MM.1S (cell line): ENCODE measurements at regions not wholly inside any gene's neighbourhood (a gene's known extent, or its start where the extent isn't known, plus 50 kb on each side); places are given as distances from the start of the nearest gene placed in this dataset.
"Not testable (repeated sequence)": the region's sequence is repeated elsewhere in the genome, so short reads cannot be mapped to it uniquely, and the experiment has no call there.

ENCODE experiments used
- DNase-seq: peaks from one replicate; pipeline ENCODE4 v3.0.0-alpha.2; 2015
- H2AFZ ChIP-seq: fragments of 300-600 bp; sonication (generic); 2 replicates; pipeline ENCODE4 v1.6.0; 2016; ENCODE audit warnings: antibody characterized with exemption, low read length
- H3F3A ChIP-seq: fragments of 300-600 bp; sonication (generic); 2 replicates; pipeline ENCODE4 v1.6.1; 2016; ENCODE audit warnings: mild to moderate bottlenecking, antibody characterized with exemption, low read length, moderate library complexity, mixed read lengths; ENCODE audit not compliant: insufficient read depth
- H3K27ac ChIP-seq: fragments of 300-600 bp; sonication (generic); 2 replicates; pipeline ENCODE4 v1.5.1; 2016; ENCODE audit warnings: mild to moderate bottlenecking, low read length
- H3K27me3 ChIP-seq: fragments of 300-600 bp; sonication (generic); replicated peaks from 2 replicates; pipeline ENCODE4 v1.6.0; 2016; ENCODE audit warnings: low read length; ENCODE audit not compliant: insufficient read depth
- H3K36me3 ChIP-seq: fragments of 300-600 bp; sonication (generic); replicated peaks from 2 replicates; pipeline ENCODE4 v1.6.1; 2016; ENCODE audit warnings: mild to moderate bottlenecking, low read length, mixed read lengths; ENCODE audit not compliant: insufficient read depth
- H3K4me1 ChIP-seq: fragments of 300-600 bp; sonication (generic); 2 replicates; pipeline ENCODE4 v1.6.1; 2016; ENCODE audit warnings: low read length, mixed read lengths
- H3K4me2 ChIP-seq: fragments of 300-600 bp; sonication (generic); 2 replicates; pipeline ENCODE4 v1.6.0; 2016; ENCODE audit warnings: low read depth, low read length
- H3K4me3 ChIP-seq: fragments of 300-600 bp; sonication (generic); 2 replicates; pipeline ENCODE4 v1.5.1; 2016; ENCODE audit warnings: low read length, mixed read lengths
- H3K79me2 ChIP-seq: fragments of 300-600 bp; sonication (generic); 2 replicates; pipeline ENCODE4 v1.6.1; 2016; ENCODE audit warnings: mixed run types, low read length, mixed read lengths
- H3K9ac ChIP-seq: fragments of 300-600 bp; sonication (generic); 2 replicates; pipeline ENCODE4 v1.6.1; 2016; ENCODE audit warnings: low read length, mixed read lengths
- H3K9me2 ChIP-seq: fragments of 300-600 bp; sonication (generic); replicated peaks from 2 replicates; pipeline ENCODE4 v1.6.1; 2016; ENCODE audit warnings: mild to moderate bottlenecking, low read length, mixed read lengths; ENCODE audit not compliant: insufficient read depth
- H3K9me3 ChIP-seq: fragments of 300-600 bp; sonication (generic); replicated peaks from 2 replicates; pipeline ENCODE4 v1.6.1; 2016; ENCODE audit warnings: mild to moderate bottlenecking, low read length, mixed read lengths; ENCODE audit not compliant: insufficient read depth
- H4K20me1 ChIP-seq: fragments of 300-600 bp; sonication (generic); 2 replicates; pipeline ENCODE4 v1.6.1; 2016; ENCODE audit warnings: mild to moderate bottlenecking, low read length, moderate library complexity, mixed read lengths; ENCODE audit not compliant: insufficient read depth
- CTCF ChIP-seq: fragments of 300-600 bp; sonication (generic); IDR thresholded peaks from 2 replicates; pipeline ENCODE4 v1.5.1; 2016; ENCODE audit warnings: antibody characterized with exemption, low read length, mixed read lengths
- EZH2 ChIP-seq: fragments of 300-600 bp; sonication (generic); optimal IDR thresholded peaks from 2 replicates; pipeline ENCODE3; 2017; ENCODE audit warnings: low read depth, mild to moderate bottlenecking, antibody characterized with exemption, low read length, mixed read lengths
- EZH2phosphoT487 ChIP-seq: fragments of 300-600 bp; sonication (generic); IDR thresholded peaks from 2 replicates; pipeline ENCODE4 v1.6.1; 2018; ENCODE audit warnings: antibody characterized with exemption, low read length

GRCh38 chr1:199085903-199086302 is 447.1 kb downstream of the PTPRC start:
- Histone ChIP-seq H3K9me2 (no peaks in the 10 kb centered on the region), H3K4me3 (no peak overlapping the region), H3K79me2 (no peaks in the 10 kb centered on the region), H3F3A (peaks cover 24% of the 10 kb centered on the region), H3K27ac (no peak overlapping the region), H3K27me3 (no peaks in the 10 kb centered on the region), H3K9ac (no peak overlapping the region), H4K20me1 (no peaks in the 10 kb centered on the region), H2AFZ (no peak overlapping the region), H3K4me2 (no peak overlapping the region), H3K36me3 (no peaks in the 10 kb centered on the region), H3K9me3 (no peaks in the 10 kb centered on the region), H3K4me1 (peaks cover 56% of the 10 kb centered on the region)
- DNase-seq: no peak
- no peak for TF ChIP-seq EZH2
- no peak for TF ChIP-seq EZH2phosphoT487
- TF ChIP-seq CTCF: no peak

GRCh38 chr1:199087144-199087543 is 448.3 kb downstream of the PTPRC start:
- no peaks in the 10 kb centered on the region for H3K79me2 ChIP-seq
- DNase-seq: no peak
- H3K36me3 ChIP-seq: no peaks in the 10 kb centered on the region
- H3K9ac ChIP-seq: no peak overlapping the region
- H4K20me1 ChIP-seq: no peaks in the 10 kb centered on the region
- no peak overlapping the region for H3K27ac ChIP-seq
- H3K9me2 ChIP-seq: no peaks in the 10 kb centered on the region
- H2AFZ ChIP-seq: no peak overlapping the region
- no peak overlapping the region for H3K4me3 ChIP-seq
- no peaks in the 10 kb centered on the region for H3K27me3 ChIP-seq
- peaks cover 45% of the 10 kb centered on the region for H3K4me1 ChIP-seq
- TF ChIP-seq CTCF (no peak), EZH2phosphoT487 (no peak), EZH2 (no peak)
- no peaks in the 10 kb centered on the region for H3K9me3 ChIP-seq
- H3F3A ChIP-seq: peaks cover 14% of the 10 kb centered on the region
- no peak overlapping the region for H3K4me2 ChIP-seq

- Histone ChIP-seq H3K9me2 (no peaks in the 10 kb centered on the region), H2AFZ (no peak overlapping the region), H3K9ac (peak overlapping the region; percentile 17; the same call in 1 of the 2 replicates), H3K79me2 (no peaks in the 10 kb centered on the region), H3K27me3 (no peaks in the 10 kb centered on the region), H3F3A (peaks cover 13% of the 10 kb centered on the region), H4K20me1 (no peaks in the 10 kb centered on the region), H3K36me3 (no peaks in the 10 kb centered on the region), H3K4me2 (peak overlapping the region; percentile 61), H3K27ac (peak overlapping the region; percentile 82), H3K4me1 (peaks cover 33% of the 10 kb centered on the region), H3K9me3 (no peaks in the 10 kb centered on the region), H3K4me3 (peak overlapping the region; percentile 7; the same call in 1 of the 2 replicates)
- DNase-seq: peak; percentile 87
- no peak for TF ChIP-seq CTCF
- TF ChIP-seq EZH2: no peak
- TF ChIP-seq EZH2phosphoT487: no peak
Observed at GRCh38 chr1:199089393-199090122, 450.7 kb downstream of the PTPRC start.

DNA sequence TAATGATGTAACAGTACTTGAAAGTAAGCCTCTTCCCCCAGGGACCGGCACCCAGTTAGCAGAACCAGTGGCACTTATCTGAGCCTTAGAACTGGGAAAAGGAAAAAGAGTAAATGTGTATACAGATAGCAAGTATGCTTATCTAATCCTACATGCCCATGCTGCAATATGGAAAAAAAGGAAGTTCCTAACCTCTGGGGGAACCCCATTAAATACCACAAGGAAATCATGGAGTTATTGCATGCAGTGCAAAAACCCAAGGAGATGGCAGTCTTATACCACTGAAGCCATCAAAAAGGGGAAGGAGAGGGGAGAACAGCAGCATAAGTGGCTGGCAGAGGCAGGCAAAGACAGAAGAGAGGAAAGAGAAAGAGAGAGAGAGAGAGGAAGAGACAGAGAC is 456.8 kb downstream of the PTPRC start:
- not testable (repeated sequence) for H3K9me3 ChIP-seq, H3K9ac ChIP-seq, H4K20me1 ChIP-seq, H3K4me3 ChIP-seq, H3K27me3 ChIP-seq, H2AFZ ChIP-seq, H3K79me2 ChIP-seq, H3F3A ChIP-seq, H3K9me2 ChIP-seq, DNase-seq, H3K4me2 ChIP-seq, H3K27ac ChIP-seq, H3K36me3 ChIP-seq
- peaks cover 11% of the 10 kb centered on the region; the same call in 1 of the 2 replicates for H3K4me1 ChIP-seq
